B cell (primary cell): ENCODE measurements at regions not wholly inside any gene's neighbourhood (a gene's known extent, or its start where the extent isn't known, plus 50 kb on each side); places are given as distances from the start of the nearest gene placed in this dataset.

ENCODE experiments used
- ATAC-seq: fragments of 200-7000 bp; cut with Tn5 transposase; one replicate; pipeline ENCODE4 v1.10.0; 2021; ENCODE audit warnings: low read depth, mild to moderate bottlenecking, moderate number of reproducible peaks, moderate library complexity
- CTCF ChIA-PET: fragments of 350-600 bp; sonication (Branson Sonifier 250); formaldehyde crosslinking; loops from one replicate; lab custom pipeline; 2021; ENCODE audit warnings: antibody characterized with exemption, inconsistent platforms; lab: Charles Lee
- POLR2A ChIA-PET: fragments of 350-600 bp; sonication (Branson Sonifier 250); formaldehyde crosslinking; loops from one replicate; lab custom pipeline; 2021; ENCODE audit warnings: antibody characterized with exemption; lab: Charles Lee
- DNase-seq: peaks from one replicate; pipeline ENCODE4 v3.0.0; 2013
- H2AFZ ChIP-seq: 2 replicates; pipeline ENCODE4 v1.6.1; 2012; ENCODE audit warnings: mild to moderate bottlenecking, low read depth, low read length; ENCODE audit not compliant: insufficient read depth, poor library complexity, severe bottlenecking
- H3K27ac ChIP-seq, 2 donors: 1 replicate in 1 of 2; 2 replicates in 1 of 2; pipeline ENCODE4 v1.5.1; 2012 to 2013; ENCODE audit warnings: low read length in 2 of 2, mild to moderate bottlenecking in 2 of 2, moderate library complexity in 1 of 2
- H3K27me3 ChIP-seq, 4 experiments: fragments of 200-600 bp in 1 of 4; sonication (generic) in 1 of 4; replicated peaks in 1 of 4; 1 replicate in 2 of 4; 2 replicates in 2 of 4; pipeline versions ENCODE4 v1.6.1 to v1.7.0; 2013 to 2016; ENCODE audit warnings: low read length in 3 of 4, mild to moderate bottlenecking in 2 of 4, mixed read lengths in 1 of 4, moderate library complexity in 1 of 4; ENCODE audit not compliant: insufficient read depth in 4 of 4, control insufficient read depth in 3 of 4; ENCODE audit errors: control extremely low read depth in 1 of 4
- H3K36me3 ChIP-seq, 2 experiments: replicated peaks in 1 of 2; 1 replicate in 1 of 2; 2 replicates in 1 of 2; pipeline versions ENCODE4 v1.6.1 to v1.7.1; 2013; ENCODE audit warnings: low read length in 1 of 2; ENCODE audit not compliant: insufficient read depth in 2 of 2, control insufficient read depth in 1 of 2; ENCODE audit errors: control extremely low read depth in 1 of 2, extremely low read depth in 1 of 2
- H3K4me1 ChIP-seq, 2 donors: fragments of 200-600 bp in 1 of 2; sonication (generic) in 1 of 2; 1 replicate in 1 of 2; 2 replicates in 1 of 2; pipeline versions ENCODE4 v1.5.1 to v1.6.1; 2013 to 2017; ENCODE audit warnings: low read length in 2 of 2; ENCODE audit not compliant: control insufficient read depth in 2 of 2, insufficient read depth in 2 of 2
- H3K4me2 ChIP-seq: replicated peaks from 2 replicates; pipeline ENCODE3; 2012; ENCODE audit warnings: mild to moderate bottlenecking, low read depth, low read length; ENCODE audit not compliant: poor library complexity, severe bottlenecking
- H3K4me3 ChIP-seq, 5 experiments: fragments of 200-600 bp in 1 of 5; sonication (generic) in 1 of 5; 1 replicate in 3 of 5; 2 replicates in 2 of 5; pipeline versions ENCODE4 v1.5.1 to v1.7.0; 2011 to 2016; ENCODE audit warnings: low read length in 4 of 5, mild to moderate bottlenecking in 4 of 5, low read depth in 2 of 5, control low read depth in 1 of 5, moderate library complexity in 1 of 5; ENCODE audit not compliant: insufficient read depth in 1 of 5; ENCODE audit errors: control extremely low read depth in 1 of 5, extremely low read depth in 1 of 5
- H3K79me2 ChIP-seq: fragments of 200-600 bp; sonication (generic); one replicate; pipeline ENCODE4 v1.6.0; 2016; ENCODE audit warnings: low read length; ENCODE audit not compliant: control insufficient read depth, insufficient read depth
- H3K9ac ChIP-seq: fragments of 200-600 bp; sonication (generic); 2 replicates; pipeline ENCODE4 v1.6.1; 2017; ENCODE audit warnings: mild to moderate bottlenecking, low read length, moderate library complexity
- H3K9me3 ChIP-seq, 3 donors: one replicate each; pipeline versions ENCODE4 v1.6.1 to v1.7.1; 2013; ENCODE audit warnings: low read length in 2 of 3; ENCODE audit not compliant: control insufficient read depth in 2 of 3, insufficient read depth in 1 of 3; ENCODE audit errors: control extremely low read depth in 1 of 3
- H4K20me1 ChIP-seq: 2 replicates; pipeline ENCODE4 v1.6.0; 2012; ENCODE audit warnings: mild to moderate bottlenecking, low read length; ENCODE audit not compliant: insufficient read depth, control insufficient read depth, poor library complexity, severe bottlenecking
- H3K27ac Mint-ChIP-seq: one replicate; pipeline ENCODE4 v1.8.0; 2021; ENCODE audit warnings: mixed read lengths
- H3K27me3 Mint-ChIP-seq: one replicate; pipeline ENCODE4 v1.8.0; 2021; ENCODE audit warnings: mixed read lengths
- H3K4me1 Mint-ChIP-seq: one replicate; pipeline ENCODE4 v1.8.0; 2021; ENCODE audit warnings: mixed read lengths
- H3K4me3 Mint-ChIP-seq: one replicate; pipeline ENCODE4 v1.8.0; 2021; ENCODE audit warnings: mixed read lengths
- H3K9me3 Mint-ChIP-seq: one replicate; pipeline ENCODE4 v1.8.0; 2022; ENCODE audit warnings: mixed read lengths; ENCODE audit not compliant: insufficient read depth
- CTCF ChIP-seq: fragments of 200-600 bp; IDR thresholded peaks from one replicate; pipeline ENCODE4 v1.8.0; 2022; ENCODE audit warnings: antibody characterized with exemption, mild to moderate bottlenecking
- EZH2 ChIP-seq: IDR thresholded peaks from 2 replicates; pipeline ENCODE4 v1.6.1; 2012; ENCODE audit warnings: borderline replicate concordance, low read depth, mild to moderate bottlenecking, moderate library complexity, low read length; ENCODE audit not compliant: insufficient read depth, poor library complexity, severe bottlenecking
- WGBS: methylation state at CpG from one replicate; pipeline ENCODE4 v1.1.5; 2013; ENCODE audit warnings: missing lambda C conversion rate; ENCODE audit not compliant: insufficient coverage; 5-methylcytosine and 5-hydroxymethylcytosine counted together
- intact Hi-C: fragments of 100-400 bp; cut with micrococcal nuclease; formaldehyde crosslinking; loops from one replicate; pipeline ENCODE4 v1.10.0; 2022

DNA sequence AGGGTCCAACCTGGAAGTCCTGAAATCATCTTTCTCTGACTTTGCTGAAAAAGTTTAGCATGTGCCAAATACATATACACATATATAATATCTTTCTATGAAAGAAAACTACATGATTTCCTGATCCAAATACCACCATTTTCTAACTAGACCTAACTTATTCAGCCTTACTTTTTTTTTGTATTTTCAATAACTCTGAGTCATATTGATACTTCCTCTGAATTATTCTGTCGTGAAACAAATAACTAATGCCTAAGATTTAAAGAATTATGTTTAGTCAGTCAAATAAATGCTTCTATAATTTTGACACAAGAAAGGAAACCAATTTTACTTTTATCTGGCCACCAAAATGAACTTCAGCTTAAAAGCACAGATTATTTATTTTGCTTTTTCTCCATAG, 760.2 kb upstream of the GBE1 start:
- no peaks in the 10 kb centered on the region for H4K20me1 ChIP-seq
- H3K4me2 ChIP-seq: no peak overlapping the region
- DNase-seq: no peak
- no peak overlapping the region for H3K27ac ChIP-seq
- H3K9ac ChIP-seq: no peak overlapping the region
- Mint-ChIP-seq H3K4me1 (no peaks in the 10 kb centered on the region), H3K9me3 (peaks cover 8% of the 10 kb centered on the region), H3K27ac (no peak overlapping the region), H3K27me3 (no peaks in the 10 kb centered on the region), H3K4me3 (no peak overlapping the region)
- no peaks in the 10 kb centered on the region for H3K27me3 ChIP-seq
- no peaks in the 10 kb centered on the region for H3K4me1 ChIP-seq
- no peak overlapping the region for H3K4me3 ChIP-seq
- H3K79me2 ChIP-seq: no peaks in the 10 kb centered on the region
- CTCF ChIA-PET: no interaction called here
- POLR2A ChIA-PET: no interaction called here
- TF ChIP-seq EZH2 (no peak), CTCF (no peak)
- no peak overlapping the region for H2AFZ ChIP-seq
- ATAC-seq: no peak
- H3K36me3 ChIP-seq: no peaks in the 10 kb centered on the region
- no CpG with 5 or more reads among the region's 1 CpG for WGBS
- intact Hi-C loops: no loop called here
- no peaks in the 10 kb centered on the region for H3K9me3 ChIP-seq

- Histone ChIP-seq H3K27me3 (no peaks in the 10 kb centered on the region), H2AFZ (no peak overlapping the region), H3K4me1 (no peaks in the 10 kb centered on the region), H3K4me2 (no peak overlapping the region), H4K20me1 (no peaks in the 10 kb centered on the region), H3K9ac (no peak overlapping the region), H3K36me3 (no peaks in the 10 kb centered on the region), H3K4me3 (no peak overlapping the region), H3K9me3 (no peaks in the 10 kb centered on the region), H3K27ac (no peak overlapping the region), H3K79me2 (no peaks in the 10 kb centered on the region)
- DNase-seq (no peak), ATAC-seq (no peak)
- TF ChIP-seq CTCF: no peak
- TF ChIP-seq EZH2: no peak
- intact Hi-C loops: no loop called here
- H3K27ac Mint-ChIP-seq: no peak overlapping the region
- no peak overlapping the region for H3K4me3 Mint-ChIP-seq
- 60% methylated on average over 1 of the region's 2 CpGs for WGBS
- peaks cover 8% of the 10 kb centered on the region for H3K9me3 Mint-ChIP-seq
- CTCF ChIA-PET: no interaction called here
- no peaks in the 10 kb centered on the region for H3K27me3 Mint-ChIP-seq
- POLR2A ChIA-PET: no interaction called here
- H3K4me1 Mint-ChIP-seq: no peaks in the 10 kb centered on the region
Measured at GRCh38 chr3:82520846-82521245, 759.4 kb upstream of the GBE1 start.
